ENCODE measurements at regions not wholly inside any gene's neighbourhood (a gene's known extent, or its start where the extent isn't known, plus 50 kb on each side); places are given as distances from the start of the nearest gene placed in this dataset.

GRCh38 chr3:170811515-170811914 is 58.5 kb downstream of the RPL22L1 start:
- DNase-seq (no peak), ATAC-seq (ENCODE audit: insufficient read depth, low read depth) (no peak)
- Histone ChIP-seq H3K27me3 (ENCODE audit: insufficient read depth, low read length, poor library complexity) (peaks cover 3% of the 10 kb centered on the region), H2AFZ (ENCODE audit: low read depth, low read length) (no peak overlapping the region), H3K27ac (ENCODE audit: low read length) (no peak overlapping the region), H3K9me3 (ENCODE audit: insufficient read depth, low read length, severe bottlenecking) (no peaks in the 10 kb centered on the region), H3K36me3 (ENCODE audit: insufficient read depth, low read length) (no peaks in the 10 kb centered on the region), H3K4me3 (ENCODE audit: low read depth in 1 of 2, low read length in 2 of 2) (no peak overlapping the region), H4K20me1 (ENCODE audit: insufficient read depth, low read length) (no peaks in the 10 kb centered on the region), H3K79me2 (ENCODE audit: insufficient read depth, low read length) (no peaks in the 10 kb centered on the region), H3K4me1 (ENCODE audit: insufficient read depth, low read length) (no peaks in the 10 kb centered on the region), H3K9ac (ENCODE audit: low read depth, low read length) (no peak overlapping the region), H3K4me2 (ENCODE audit: insufficient read depth, low read length) (no peak overlapping the region)
- no peak for TF ChIP-seq EZH2 (IDR thresholded peaks at IDR 0.05; ENCODE audit: borderline replicate concordance, low read depth, low read length, severe bottlenecking)
- TF ChIP-seq, protein P1, sequence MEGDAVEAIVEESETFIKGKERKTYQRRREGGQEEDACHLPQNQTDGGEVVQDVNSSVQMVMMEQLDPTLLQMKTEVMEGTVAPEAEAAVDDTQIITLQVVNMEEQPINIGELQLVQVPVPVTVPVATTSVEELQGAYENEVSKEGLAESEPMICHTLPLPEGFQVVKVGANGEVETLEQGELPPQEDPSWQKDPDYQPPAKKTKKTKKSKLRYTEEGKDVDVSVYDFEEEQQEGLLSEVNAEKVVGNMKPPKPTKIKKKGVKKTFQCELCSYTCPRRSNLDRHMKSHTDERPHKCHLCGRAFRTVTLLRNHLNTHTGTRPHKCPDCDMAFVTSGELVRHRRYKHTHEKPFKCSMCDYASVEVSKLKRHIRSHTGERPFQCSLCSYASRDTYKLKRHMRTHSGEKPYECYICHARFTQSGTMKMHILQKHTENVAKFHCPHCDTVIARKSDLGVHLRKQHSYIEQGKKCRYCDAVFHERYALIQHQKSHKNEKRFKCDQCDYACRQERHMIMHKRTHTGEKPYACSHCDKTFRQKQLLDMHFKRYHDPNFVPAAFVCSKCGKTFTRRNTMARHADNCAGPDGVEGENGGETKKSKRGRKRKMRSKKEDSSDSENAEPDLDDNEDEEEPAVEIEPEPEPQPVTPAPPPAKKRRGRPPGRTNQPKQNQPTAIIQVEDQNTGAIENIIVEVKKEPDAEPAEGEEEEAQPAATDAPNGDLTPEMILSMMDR (IDR thresholded peaks at IDR 0.05; ENCODE audit: borderline replicate concordance, extremely low read depth, low read length, poor library complexity, severe bottlenecking) = no peak

- DNase-seq (no peak), ATAC-seq (ENCODE audit: insufficient read depth, low read depth) (no peak)
- Histone ChIP-seq H3K27me3 (ENCODE audit: insufficient read depth, low read length, poor library complexity) (no peaks in the 10 kb centered on the region), H3K4me2 (ENCODE audit: insufficient read depth, low read length) (no peak overlapping the region), H3K4me1 (ENCODE audit: insufficient read depth, low read length) (no peaks in the 10 kb centered on the region), H3K79me2 (ENCODE audit: insufficient read depth, low read length) (no peaks in the 10 kb centered on the region), H3K9me3 (ENCODE audit: insufficient read depth, low read length, severe bottlenecking) (no peaks in the 10 kb centered on the region), H3K9ac (ENCODE audit: low read depth, low read length) (no peak overlapping the region), H3K4me3 (ENCODE audit: low read depth in 1 of 2, low read length in 2 of 2) (no peak overlapping the region), H4K20me1 (ENCODE audit: insufficient read depth, low read length) (no peaks in the 10 kb centered on the region), H3K36me3 (ENCODE audit: insufficient read depth, low read length) (no peaks in the 10 kb centered on the region), H2AFZ (ENCODE audit: low read depth, low read length) (no peak overlapping the region), H3K27ac (ENCODE audit: low read length) (no peak overlapping the region)
- TF ChIP-seq, protein P1 (IDR thresholded peaks at IDR 0.05; ENCODE audit: borderline replicate concordance, extremely low read depth, low read length, poor library complexity, severe bottlenecking) = no peak
- TF ChIP-seq EZH2 (IDR thresholded peaks at IDR 0.05; ENCODE audit: borderline replicate concordance, low read depth, low read length, severe bottlenecking) = no peak
Observed at GRCh38 chr3:170809975-170810357, 60.0 kb downstream of the RPL22L1 start.

DNA sequence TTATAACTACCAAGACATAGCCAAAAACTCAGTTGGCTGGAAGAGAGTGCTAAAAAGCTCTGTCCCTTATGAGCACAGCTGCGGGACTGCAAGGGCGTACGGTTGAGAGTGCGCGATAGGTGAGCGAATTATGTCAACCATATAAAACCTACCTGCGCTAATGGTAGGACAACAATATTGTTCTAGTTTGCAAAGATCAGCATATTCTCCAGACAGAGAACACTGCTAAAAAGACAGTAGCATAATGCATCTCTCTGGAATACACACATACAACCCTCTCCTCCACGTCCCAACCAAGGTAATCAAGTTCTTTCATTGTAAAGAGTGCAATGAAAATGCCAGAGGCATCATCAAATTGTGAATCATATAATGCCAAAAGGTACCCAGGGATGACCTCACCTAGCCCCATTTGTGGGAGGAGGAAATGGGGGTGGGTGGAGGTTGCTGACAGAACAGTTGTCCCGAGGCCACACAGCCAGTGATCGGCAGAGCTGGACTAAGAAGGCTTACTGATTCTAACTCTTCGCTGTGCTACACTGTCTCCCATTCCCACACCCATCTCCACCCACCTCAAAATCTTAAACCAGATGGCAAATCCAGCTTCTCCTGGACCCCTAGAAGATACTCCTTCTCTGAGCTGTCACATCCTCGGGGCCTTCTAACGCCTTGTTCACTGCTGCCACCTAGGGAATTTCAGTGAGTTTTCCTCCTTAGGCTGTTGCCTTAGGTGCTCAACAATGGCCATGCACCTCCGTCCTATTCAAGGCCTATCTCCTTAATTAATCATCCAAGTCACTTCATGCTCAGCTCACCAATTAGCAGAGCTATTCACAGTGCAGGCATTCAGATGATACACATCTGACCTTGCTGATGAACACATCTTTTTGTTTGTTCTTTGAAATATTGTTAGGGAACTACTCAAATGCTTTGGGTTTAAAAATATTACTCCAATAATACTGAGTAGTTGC is 60.7 kb downstream of the RPL22L1 start:
- Histone ChIP-seq H3K9me3 (ENCODE audit: insufficient read depth, low read length, severe bottlenecking) (no peaks in the 10 kb centered on the region), H3K79me2 (ENCODE audit: insufficient read depth, low read length) (no peaks in the 10 kb centered on the region), H2AFZ (ENCODE audit: low read depth, low read length) (no peak overlapping the region), H3K4me3 (ENCODE audit: low read depth in 1 of 2, low read length in 2 of 2) (no peak overlapping the region), H4K20me1 (ENCODE audit: insufficient read depth, low read length) (no peaks in the 10 kb centered on the region), H3K27me3 (ENCODE audit: insufficient read depth, low read length, poor library complexity) (no peaks in the 10 kb centered on the region), H3K9ac (ENCODE audit: low read depth, low read length) (no peak overlapping the region), H3K27ac (ENCODE audit: low read length) (no peak overlapping the region), H3K36me3 (ENCODE audit: insufficient read depth, low read length) (no peaks in the 10 kb centered on the region), H3K4me2 (ENCODE audit: insufficient read depth, low read length) (no peak overlapping the region), H3K4me1 (ENCODE audit: insufficient read depth, low read length) (no peaks in the 10 kb centered on the region)
- TF ChIP-seq EZH2 (IDR thresholded peaks at IDR 0.05; ENCODE audit: borderline replicate concordance, low read depth, low read length, severe bottlenecking) = no peak
- TF ChIP-seq, protein P1 (IDR thresholded peaks at IDR 0.05; ENCODE audit: borderline replicate concordance, extremely low read depth, low read length, poor library complexity, severe bottlenecking) = peak; percentile 65
- DNase-seq (peak; percentile 19), ATAC-seq (ENCODE audit: insufficient read depth, low read depth) (peak; percentile 74)

Data from DND-41 (cell line).